HFFc6 (cell line): ENCODE measurements at regions not wholly inside any gene's neighbourhood (a gene's known extent, or its start where the extent isn't known, plus 50 kb on each side); places are given as distances from the start of the nearest gene placed in this dataset.

Source experiments
- DNase-seq: peaks from one replicate; pipeline ENCODE4 v3.0.0-alpha.2; 2018
- H3K27ac Mint-ChIP-seq: 2 replicates; pipeline ENCODE4 v1.8.0; 2020; ENCODE audit warnings: mild to moderate bottlenecking, mixed read lengths
- H3K27me3 Mint-ChIP-seq: 2 replicates; pipeline ENCODE4 v1.8.0; 2021; ENCODE audit warnings: mild to moderate bottlenecking, moderate library complexity, mixed read lengths; ENCODE audit not compliant: insufficient read depth
- H3K36me3 Mint-ChIP-seq: 2 replicates; pipeline ENCODE4 v1.8.0; 2021; ENCODE audit warnings: low read depth, mixed read lengths
- H3K4me1 Mint-ChIP-seq: 2 replicates; pipeline ENCODE4 v1.8.0; 2020; ENCODE audit warnings: low read depth, mixed read lengths
- H3K4me3 Mint-ChIP-seq: 2 replicates; pipeline ENCODE4 v1.8.0; 2020; ENCODE audit warnings: mild to moderate bottlenecking, moderate library complexity, mixed read lengths
- H3K9me3 Mint-ChIP-seq: 2 replicates; pipeline ENCODE4 v1.8.0; 2020; ENCODE audit warnings: mild to moderate bottlenecking, mixed read lengths
- CTCF ChIP-seq: fragments of 200-600 bp; sonication (generic); IDR thresholded peaks from 2 replicates; pipeline ENCODE4 v1.5.0; 2021; ENCODE audit warnings: antibody characterized with exemption, mild to moderate bottlenecking

DNA sequence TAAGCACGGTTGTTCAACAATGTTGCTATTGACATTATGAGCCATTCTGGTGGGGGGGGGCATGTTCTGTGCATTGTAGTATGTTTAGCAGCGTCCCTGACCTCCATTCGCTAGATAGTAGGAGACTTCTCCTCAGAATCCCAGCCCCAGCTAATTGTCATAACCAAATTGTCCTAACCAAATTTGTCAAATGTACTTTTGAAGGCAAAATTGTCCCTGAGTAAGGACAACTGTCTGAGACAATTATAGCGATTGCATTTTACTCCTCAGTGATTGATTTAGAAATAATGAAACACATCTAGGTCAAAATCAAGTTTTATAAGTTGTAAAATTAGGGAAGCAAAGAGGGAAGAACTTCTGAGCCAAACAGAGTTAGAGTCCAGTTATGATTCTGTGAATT, 541.8 kb upstream of the CHORDC1 start:
- H3K36me3 Mint-ChIP-seq, result no peaks in the 10 kb centered on the region
- no peaks in the 10 kb centered on the region for H3K27me3 Mint-ChIP-seq
- no peaks in the 10 kb centered on the region for H3K4me1 Mint-ChIP-seq
- no peak overlapping the region for H3K4me3 Mint-ChIP-seq
- H3K9me3 Mint-ChIP-seq, result peaks cover 36% of the 10 kb centered on the region
- H3K27ac Mint-ChIP-seq, result no peak overlapping the region
- DNase-seq, result no peak
- no peak for TF ChIP-seq CTCF

DNA sequence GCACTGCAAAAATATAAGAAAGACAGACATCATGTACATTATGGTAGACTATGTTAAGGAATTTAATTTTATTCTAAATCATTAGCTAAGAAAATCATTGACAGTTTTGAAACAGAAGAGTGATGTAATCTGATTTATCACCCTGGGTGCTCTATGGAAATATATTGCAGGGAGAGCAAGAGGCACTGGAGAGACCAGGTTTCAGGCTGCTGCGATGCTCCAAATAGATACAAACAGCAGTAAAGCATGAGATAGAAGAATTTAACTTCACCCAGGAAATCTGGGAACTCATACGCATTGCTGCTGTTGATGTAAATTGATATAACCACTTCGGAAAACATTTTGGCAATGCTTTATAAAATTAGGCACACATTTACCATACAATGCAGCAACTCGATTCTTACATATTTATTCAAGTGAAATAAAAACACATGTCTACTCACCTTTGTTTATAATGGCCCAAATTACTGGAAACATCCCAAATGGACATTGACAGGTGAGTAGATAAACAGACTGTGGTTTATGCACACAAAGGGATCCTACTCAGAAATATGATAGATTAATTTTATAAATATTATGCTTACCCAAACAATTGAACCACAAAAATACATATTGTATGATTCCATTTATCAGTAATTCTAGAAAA, 535.1 kb upstream of the CHORDC1 start:
- H3K9me3 Mint-ChIP-seq, result peaks cover 25% of the 10 kb centered on the region
- no peak for DNase-seq
- no peak overlapping the region for H3K27ac Mint-ChIP-seq
- H3K36me3 Mint-ChIP-seq, result no peaks in the 10 kb centered on the region
- no peak for TF ChIP-seq CTCF
- H3K27me3 Mint-ChIP-seq, result no peaks in the 10 kb centered on the region
- no peaks in the 10 kb centered on the region for H3K4me1 Mint-ChIP-seq
- H3K4me3 Mint-ChIP-seq, result no peak overlapping the region

- H3K36me3 Mint-ChIP-seq, result no peaks in the 10 kb centered on the region; the same call in 1 of the 2 replicates
- H3K9me3 Mint-ChIP-seq, result peaks cover 37% of the 10 kb centered on the region
- no peak overlapping the region for H3K27ac Mint-ChIP-seq
Measured at GRCh38 chr11:90756617-90757016, 533.8 kb upstream of the CHORDC1 start.

GRCh38 chr11:90753546-90753945, 530.7 kb upstream of the CHORDC1 start:
- Mint-ChIP-seq H3K9me3 (peaks cover 37% of the 10 kb centered on the region), H3K36me3 (no peaks in the 10 kb centered on the region; the same call in 1 of the 2 replicates), H3K27me3 (no peaks in the 10 kb centered on the region), H3K27ac (no peak overlapping the region), H3K4me1 (no peaks in the 10 kb centered on the region), H3K4me3 (no peak overlapping the region)
- no peak for TF ChIP-seq CTCF
- DNase-seq, result no peak

More at GRCh38 chr11:90756617-90757016, 533.8 kb upstream of the CHORDC1 start:
- no peak for DNase-seq
- Mint-ChIP-seq H3K4me3 (no peak overlapping the region), H3K4me1 (no peaks in the 10 kb centered on the region), H3K27me3 (no peaks in the 10 kb centered on the region)
- no peak for TF ChIP-seq CTCF

DNA sequence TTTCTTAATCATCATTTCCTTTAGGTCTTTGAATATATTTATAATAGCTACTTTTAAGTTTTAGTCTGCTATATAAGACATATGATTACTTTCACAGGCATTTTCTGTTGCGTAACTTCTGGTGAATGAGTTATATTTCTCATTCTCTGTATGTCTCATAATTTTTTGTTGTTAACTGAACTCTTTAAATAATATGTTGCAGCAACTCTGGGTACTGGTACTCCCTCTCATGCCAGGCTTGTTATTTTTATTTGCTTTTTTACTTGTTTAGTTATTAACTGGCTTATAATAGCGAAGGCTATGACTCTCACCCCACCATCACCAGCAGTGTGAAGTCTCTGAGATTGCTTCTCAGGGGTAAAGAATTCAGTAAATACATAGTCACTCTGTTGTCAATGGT, 524.2 kb upstream of the CHORDC1 start:
- H3K27me3 Mint-ChIP-seq, result no peaks in the 10 kb centered on the region
- no peak for DNase-seq
- no peak overlapping the region for H3K4me3 Mint-ChIP-seq
- H3K4me1 Mint-ChIP-seq, result no peaks in the 10 kb centered on the region
- no peak for TF ChIP-seq CTCF
- peaks cover 6% of the 10 kb centered on the region; the same call in 1 of the 2 replicates for H3K36me3 Mint-ChIP-seq
- no peak overlapping the region for H3K27ac Mint-ChIP-seq
- H3K9me3 Mint-ChIP-seq, result peaks cover 52% of the 10 kb centered on the region
